Neural progenitor cell (in vitro differentiated cells): ENCODE measurements at regions not wholly inside any gene's neighbourhood (a gene's known extent, or its start where the extent isn't known, plus 50 kb on each side); places are given as distances from the start of the nearest gene placed in this dataset.

Source experiments
- DNase-seq: peaks from one replicate; pipeline ENCODE4 v3.0.0-alpha.2; 2016; ENCODE audit warnings: low spot score
- H2AFZ ChIP-seq: fragments of 200-600 bp; sonication (generic); replicated peaks from 2 replicates; pipeline ENCODE4 v1.6.1; 2016; ENCODE audit warnings: antibody characterized with exemption
- H3F3A ChIP-seq: fragments of 200-600 bp; sonication (generic); 2 replicates; pipeline ENCODE4 v1.6.1; 2016; ENCODE audit warnings: antibody characterized with exemption, low read depth
- H3K27ac ChIP-seq: fragments of 200-600 bp; sonication (generic); 2 replicates; pipeline ENCODE4 v1.5.1; 2016; ENCODE audit warnings: mild to moderate bottlenecking
- H3K27me3 ChIP-seq: fragments of 200-600 bp; sonication (generic); 2 replicates; pipeline ENCODE4 v1.6.1; 2016; ENCODE audit warnings: mild to moderate bottlenecking, moderate library complexity
- H3K36me3 ChIP-seq: fragments of 200-600 bp; sonication (generic); 2 replicates; pipeline ENCODE4 v1.5.1; 2016
- H3K4me1 ChIP-seq: fragments of 200-600 bp; sonication (generic); 2 replicates; pipeline ENCODE4 v1.6.1; 2016; ENCODE audit warnings: mixed run types
- H3K4me2 ChIP-seq: fragments of 200-600 bp; sonication (generic); 2 replicates; pipeline ENCODE4 v1.6.1; 2016
- H3K4me3 ChIP-seq: fragments of 200-600 bp; sonication (generic); 2 replicates; pipeline ENCODE4 v1.5.1; 2016
- H3K79me2 ChIP-seq: fragments of 200-600 bp; sonication (generic); 2 replicates; pipeline ENCODE4 v1.6.1; 2016; ENCODE audit warnings: low read depth
- H3K9ac ChIP-seq: fragments of 200-600 bp; sonication (generic); 2 replicates; pipeline ENCODE4 v1.6.1; 2016
- H3K9me3 ChIP-seq: fragments of 200-600 bp; sonication (generic); 2 replicates; pipeline ENCODE4 v1.5.1; 2016; ENCODE audit warnings: low read depth
- H4K20me1 ChIP-seq: fragments of 200-600 bp; sonication (generic); 2 replicates; pipeline ENCODE4 v1.6.1; 2016; ENCODE audit warnings: low read depth
- H3K27ac Mint-ChIP-seq: 3 replicates; pipeline ENCODE4 v1.8.0; 2021; ENCODE audit warnings: mixed read lengths
- H3K27me3 Mint-ChIP-seq: 2 replicates; pipeline ENCODE4 v1.8.0; 2022; ENCODE audit warnings: low read depth, mild to moderate bottlenecking, inconsistent platforms, moderate library complexity, mixed read lengths; ENCODE audit not compliant: insufficient read depth
- H3K36me3 Mint-ChIP-seq: 3 replicates; pipeline ENCODE4 v1.8.0; 2021; ENCODE audit warnings: mixed read lengths
- H3K4me1 Mint-ChIP-seq: 3 replicates; pipeline ENCODE4 v1.8.0; 2021; ENCODE audit warnings: mixed read lengths
- H3K4me3 Mint-ChIP-seq: 3 replicates; pipeline ENCODE4 v1.8.0; 2021; ENCODE audit warnings: mild to moderate bottlenecking, moderate library complexity, mixed read lengths
- H3K9me3 Mint-ChIP-seq: 3 replicates; pipeline ENCODE4 v1.8.0; 2020; ENCODE audit warnings: mixed read lengths
- EZH2 ChIP-seq: fragments of 200-600 bp; sonication (generic); IDR thresholded peaks from 2 replicates; pipeline ENCODE4 v1.6.1; 2017; ENCODE audit warnings: antibody characterized with exemption, mild to moderate bottlenecking, moderate library complexity
- EZH2phosphoT487 ChIP-seq: fragments of 200-600 bp; sonication (generic); IDR thresholded peaks from 2 replicates; pipeline ENCODE4 v1.6.1; 2017; ENCODE audit warnings: antibody characterized with exemption
- TF ChIP-seq, protein P1 (sequence below): fragments of 200-600 bp; sonication (generic); IDR thresholded peaks from 2 replicates; pipeline ENCODE4 v1.5.1; 2017; ENCODE audit warnings: antibody characterized with exemption, mild to moderate bottlenecking

DNA sequence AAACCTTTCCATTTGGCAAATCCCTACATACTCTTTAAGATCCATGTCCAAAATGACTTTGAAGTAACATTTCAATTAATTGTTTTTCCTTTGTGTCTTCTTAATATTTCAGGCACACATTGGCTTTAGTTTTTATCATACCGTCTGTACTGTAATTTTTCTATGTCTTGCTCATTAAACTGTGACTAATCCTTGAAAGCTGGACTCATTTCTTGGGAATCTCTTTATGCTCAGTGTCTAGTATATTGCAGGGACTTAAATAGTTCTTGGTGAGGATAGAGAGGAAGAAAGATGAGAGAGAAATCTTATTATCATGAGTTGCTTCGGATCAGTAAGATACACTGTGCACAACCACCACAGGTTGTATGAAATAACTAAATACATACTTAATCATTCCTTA lies 448.3 kb upstream of the ST6GAL2 start:
- Histone ChIP-seq H3K79me2 (no peaks in the 10 kb centered on the region), H3K4me2 (no peak overlapping the region), H3K4me3 (no peak overlapping the region), H3K4me1 (no peaks in the 10 kb centered on the region), H3K36me3 (no peaks in the 10 kb centered on the region), H2AFZ (no peak overlapping the region), H4K20me1 (no peaks in the 10 kb centered on the region), H3K9ac (no peak overlapping the region), H3K27ac (no peak overlapping the region), H3F3A (no peaks in the 10 kb centered on the region), H3K27me3 (no peaks in the 10 kb centered on the region), H3K9me3 (no peaks in the 10 kb centered on the region)
- DNase-seq = no peak
- Mint-ChIP-seq H3K36me3 (no peaks in the 10 kb centered on the region), H3K9me3 (peaks cover 7% of the 10 kb centered on the region), H3K4me3 (no peak overlapping the region), H3K27me3 (no peaks in the 10 kb centered on the region), H3K27ac (no peak overlapping the region), H3K4me1 (peaks cover 8% of the 10 kb centered on the region)
- TF ChIP-seq, protein P1, sequence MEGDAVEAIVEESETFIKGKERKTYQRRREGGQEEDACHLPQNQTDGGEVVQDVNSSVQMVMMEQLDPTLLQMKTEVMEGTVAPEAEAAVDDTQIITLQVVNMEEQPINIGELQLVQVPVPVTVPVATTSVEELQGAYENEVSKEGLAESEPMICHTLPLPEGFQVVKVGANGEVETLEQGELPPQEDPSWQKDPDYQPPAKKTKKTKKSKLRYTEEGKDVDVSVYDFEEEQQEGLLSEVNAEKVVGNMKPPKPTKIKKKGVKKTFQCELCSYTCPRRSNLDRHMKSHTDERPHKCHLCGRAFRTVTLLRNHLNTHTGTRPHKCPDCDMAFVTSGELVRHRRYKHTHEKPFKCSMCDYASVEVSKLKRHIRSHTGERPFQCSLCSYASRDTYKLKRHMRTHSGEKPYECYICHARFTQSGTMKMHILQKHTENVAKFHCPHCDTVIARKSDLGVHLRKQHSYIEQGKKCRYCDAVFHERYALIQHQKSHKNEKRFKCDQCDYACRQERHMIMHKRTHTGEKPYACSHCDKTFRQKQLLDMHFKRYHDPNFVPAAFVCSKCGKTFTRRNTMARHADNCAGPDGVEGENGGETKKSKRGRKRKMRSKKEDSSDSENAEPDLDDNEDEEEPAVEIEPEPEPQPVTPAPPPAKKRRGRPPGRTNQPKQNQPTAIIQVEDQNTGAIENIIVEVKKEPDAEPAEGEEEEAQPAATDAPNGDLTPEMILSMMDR = no peak
- TF ChIP-seq EZH2phosphoT487 (no peak), EZH2 (no peak)

DNA sequence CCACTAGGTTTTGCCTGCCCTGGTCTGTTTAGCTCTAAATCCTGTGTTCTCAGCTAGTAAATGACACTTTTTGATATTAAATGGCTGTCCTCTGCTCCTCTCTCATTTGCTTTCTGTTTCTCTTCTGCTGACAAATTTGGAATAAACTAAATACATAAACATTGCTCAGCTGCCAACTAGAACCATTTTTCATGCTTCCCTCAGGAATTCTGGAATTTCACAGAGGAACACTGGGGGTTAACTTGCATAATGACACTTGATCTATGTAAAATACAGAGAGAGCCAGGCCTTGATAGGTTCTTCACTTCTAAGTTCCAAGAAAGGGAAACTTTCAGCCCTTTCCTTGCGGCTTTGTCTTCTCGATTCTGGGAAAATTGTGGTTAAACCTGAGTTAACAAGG lies 450.6 kb upstream of the ST6GAL2 start:
- Mint-ChIP-seq H3K27me3 (no peaks in the 10 kb centered on the region), H3K4me1 (peaks cover 8% of the 10 kb centered on the region), H3K27ac (no peak overlapping the region), H3K4me3 (no peak overlapping the region), H3K9me3 (peaks cover 3% of the 10 kb centered on the region), H3K36me3 (no peaks in the 10 kb centered on the region)
- Histone ChIP-seq H3K4me2 (no peak overlapping the region), H3K79me2 (no peaks in the 10 kb centered on the region), H3K4me1 (no peaks in the 10 kb centered on the region), H3K36me3 (no peaks in the 10 kb centered on the region), H2AFZ (no peak overlapping the region), H4K20me1 (no peaks in the 10 kb centered on the region), H3K9me3 (no peaks in the 10 kb centered on the region), H3F3A (no peaks in the 10 kb centered on the region), H3K4me3 (no peak overlapping the region), H3K9ac (no peak overlapping the region), H3K27me3 (no peaks in the 10 kb centered on the region), H3K27ac (no peak overlapping the region)
- TF ChIP-seq EZH2phosphoT487 (no peak), EZH2 (no peak)
- TF ChIP-seq, protein P1 = no peak
- no peak for DNase-seq

DNA sequence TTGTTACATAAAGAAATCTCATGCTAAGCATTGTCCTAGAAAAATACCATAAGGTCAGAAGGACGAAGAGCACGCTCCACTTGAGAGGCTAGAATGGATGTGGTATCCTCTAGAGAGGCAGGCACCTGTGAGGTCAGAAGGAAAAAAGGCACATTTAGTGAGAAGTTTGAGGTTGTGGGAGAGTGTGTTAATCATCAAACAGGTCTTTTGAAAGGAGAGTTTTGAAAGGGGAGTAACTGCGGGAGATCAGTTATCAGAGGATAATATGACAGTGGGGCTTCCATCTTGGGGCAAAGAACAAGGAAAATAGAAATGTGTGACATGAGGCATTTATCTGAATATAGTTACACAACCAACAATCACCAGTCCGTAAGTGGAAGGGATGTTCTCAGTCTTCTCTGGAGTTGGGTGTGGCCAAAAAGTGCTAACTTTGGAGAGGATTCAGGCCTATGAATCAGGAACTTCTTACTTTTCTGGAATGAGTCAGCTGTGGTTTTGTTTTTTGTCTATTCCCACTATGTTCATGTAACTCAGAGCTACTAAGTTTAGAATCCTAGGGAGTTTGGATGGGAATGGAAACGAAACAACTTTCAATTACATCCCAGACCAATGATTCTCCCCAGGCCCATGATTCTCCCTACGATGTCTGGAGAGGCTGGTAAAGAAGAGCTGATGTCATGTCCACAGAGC lies 451.4 kb upstream of the ST6GAL2 start:
- no peaks in the 10 kb centered on the region for H3K36me3 ChIP-seq
- Mint-ChIP-seq H3K27me3 (no peaks in the 10 kb centered on the region), H3K27ac (no peak overlapping the region), H3K4me1 (peaks cover 8% of the 10 kb centered on the region), H3K36me3 (no peaks in the 10 kb centered on the region), H3K4me3 (no peak overlapping the region), H3K9me3 (peaks cover 3% of the 10 kb centered on the region)
- no peaks in the 10 kb centered on the region for H3K4me1 ChIP-seq
- no peaks in the 10 kb centered on the region for H3K27me3 ChIP-seq
- no peaks in the 10 kb centered on the region for H3K9me3 ChIP-seq
- TF ChIP-seq, protein P1 = no peak
- TF ChIP-seq EZH2phosphoT487 = no peak
- no peak for TF ChIP-seq EZH2
- H4K20me1 ChIP-seq = no peaks in the 10 kb centered on the region
- no peak for DNase-seq
- H3F3A ChIP-seq = no peaks in the 10 kb centered on the region
- H3K4me2 ChIP-seq = no peak overlapping the region
- no peak overlapping the region for H3K4me3 ChIP-seq
- no peak overlapping the region for H2AFZ ChIP-seq
- no peaks in the 10 kb centered on the region for H3K79me2 ChIP-seq
- H3K9ac ChIP-seq = no peak overlapping the region
- H3K27ac ChIP-seq = no peak overlapping the region
